HCT116 (cell line): ENCODE measurements at regions not wholly inside any gene's neighbourhood (a gene's known extent, or its start where the extent isn't known, plus 50 kb on each side); places are given as distances from the start of the nearest gene placed in this dataset.
"Not testable (repeated sequence)": the region's sequence is repeated elsewhere in the genome, so short reads cannot be mapped to it uniquely, and the experiment has no call there.

Source experiments
- ATAC-seq: fragments of 200-7000 bp; cut with Tn5 transposase; 2 replicates; pipeline ENCODE4 v1.9.1; 2020; ENCODE audit warnings: mild to moderate bottlenecking, moderate library complexity
- BruUV-seq: library from RNA; stranded (reverse); fragments of 400-500 nt; replicated peaks from 2 replicates; lab custom pipeline; 2021; lab: Mats Ljungman, UMichigan
- CTCF ChIA-PET: fragments of 300-600 bp; sonication (Branson Sonifier 250); formaldehyde crosslinking; loops from one replicate; lab custom pipeline; 2021; ENCODE audit warnings: antibody characterized with exemption; lab: Charles Lee
- POLR2A ChIA-PET: fragments of 300-600, 350-600 bp; sonication (Branson Sonifier 250); formaldehyde crosslinking; loops from one replicate; lab custom pipeline; 2021; ENCODE audit warnings: antibody characterized with exemption; lab: Charles Lee
- RAD21 ChIA-PET, 2 experiments: fragments of 300-600 bp; sonication (Branson Sonifier 250); formaldehyde crosslinking; loops; one replicate each; lab custom pipeline; 2023; ENCODE audit warnings: low total read pairs in 2 of 2; ENCODE audit not compliant: uncharacterized antibody in 2 of 2, unreplicated experiment in 2 of 2, low non-redundant PET in 1 of 2; lab: Charles Lee
- DNase-seq: peaks from one replicate; pipeline ENCODE4 v3.0.0-alpha.2; 2010; ENCODE audit warnings: low read depth, low spot score
- H2AFZ ChIP-seq: fragments of 200-600 bp; shearing (Covaris generic), sonication (generic); 2 replicates; pipeline ENCODE4 v1.6.1; 2017; ENCODE audit warnings: low read depth, mixed run types, mixed read lengths, antibody characterized with exemption, low read length; ENCODE audit not compliant: poor library complexity, severe bottlenecking
- H3K27ac ChIP-seq: 2 replicates; pipeline ENCODE4 v1.5.1; 2012; ENCODE audit warnings: low read depth, low read length
- H3K27me3 ChIP-seq: fragments of 200-600 bp; sonication (generic); 2 replicates; pipeline ENCODE4 v1.6.1; 2016; ENCODE audit warnings: mixed run types, low read length, mixed read lengths; ENCODE audit not compliant: insufficient read depth
- H3K36me3 ChIP-seq, 2 experiments: fragments of 200-500 bp in 1 of 2; fragments of 200-600 bp in 1 of 2; sonication (Bioruptor generic) in 1 of 2; sonication (generic) in 1 of 2; 2 replicates each; pipeline versions ENCODE4 v1.5.1 to v1.6.1; 2014 to 2016; ENCODE audit warnings: low read length in 2 of 2, inconsistent platforms in 1 of 2, mixed read lengths in 1 of 2, mixed run types in 1 of 2; ENCODE audit not compliant: insufficient read depth in 2 of 2, control insufficient read depth in 1 of 2
- H3K4me1 ChIP-seq, 2 experiments: fragments of 200-600 bp in 1 of 2; sonication (generic) in 1 of 2; 2 replicates each; pipeline versions ENCODE4 v1.5.1 to v1.6.1; 2012 to 2017; ENCODE audit warnings: low read length in 2 of 2, inconsistent platforms in 1 of 2, mild to moderate bottlenecking in 1 of 2, mixed read lengths in 1 of 2, mixed run types in 1 of 2, moderate library complexity in 1 of 2; ENCODE audit not compliant: insufficient read depth in 2 of 2, control insufficient read depth in 1 of 2
- H3K4me2 ChIP-seq: fragments of 200-600 bp; sonication (generic); 2 replicates; pipeline ENCODE4 v1.6.1; 2017; ENCODE audit warnings: mixed run types, low read length, mixed read lengths
- H3K4me3 ChIP-seq, 2 experiments: fragments of 200-600 bp in 1 of 2; sonication (generic) in 1 of 2; replicated peaks in 1 of 2; 2 replicates each; pipeline ENCODE4 v1.5.1; 2011 to 2016; ENCODE audit warnings: low read length in 2 of 2, control low read depth in 1 of 2, low read depth in 1 of 2, mild to moderate bottlenecking in 1 of 2, mixed read lengths in 1 of 2, mixed run types in 1 of 2
- H3K79me2 ChIP-seq: fragments of 200-600 bp; sonication (generic); 2 replicates; pipeline ENCODE4 v1.6.1; 2017; ENCODE audit warnings: mild to moderate bottlenecking, mixed run types, low read length, moderate library complexity, mixed read lengths; ENCODE audit not compliant: insufficient read depth
- H3K9ac ChIP-seq: fragments of 200-600 bp; sonication (generic); 2 replicates; pipeline ENCODE4 v1.6.1; 2016; ENCODE audit warnings: low read length, mixed read lengths
- H3K9me2 ChIP-seq: fragments of 200-600 bp; sonication (generic), shearing (Covaris generic); 2 replicates; pipeline ENCODE4 v1.6.1; 2017; ENCODE audit warnings: mixed run types, mild to moderate bottlenecking, moderate library complexity; ENCODE audit not compliant: insufficient read depth
- H3K9me3 ChIP-seq, 2 experiments: fragments of 200-500 bp in 1 of 2; fragments of 200-600 bp in 1 of 2; sonication (Bioruptor generic) in 1 of 2; sonication (generic) in 1 of 2; 2 replicates each; pipeline ENCODE4 v1.6.1; 2014 to 2017; ENCODE audit warnings: low read length in 2 of 2, mixed read lengths in 2 of 2, inconsistent platforms in 1 of 2, low read depth in 1 of 2, mild to moderate bottlenecking in 1 of 2, mixed run types in 1 of 2, moderate library complexity in 1 of 2; ENCODE audit not compliant: control insufficient read depth in 1 of 2, insufficient read depth in 1 of 2
- H4K20me1 ChIP-seq: fragments of 200-600 bp; sonication (generic), shearing (Covaris generic); 2 replicates; pipeline ENCODE4 v1.6.1; 2017; ENCODE audit warnings: mixed run types, mild to moderate bottlenecking, moderate library complexity; ENCODE audit not compliant: insufficient read depth
- CEBPB ChIP-seq: IDR thresholded peaks from 2 replicates; pipeline ENCODE4 v1.6.1; 2012; ENCODE audit warnings: low read depth
- EZH2 ChIP-seq: fragments of 200-600 bp; sonication (generic); IDR thresholded peaks from 2 replicates; pipeline ENCODE4 v1.6.1; 2017; ENCODE audit warnings: antibody characterized with exemption, mixed run types
- POLR2A ChIP-seq: IDR thresholded peaks from 2 replicates; pipeline ENCODE4 v1.7.0; 2011; ENCODE audit warnings: borderline replicate concordance; ENCODE audit not compliant: insufficient read depth, insufficient read length; ENCODE audit errors: extremely low read depth
- SIN3A ChIP-seq: IDR thresholded peaks from 2 replicates; pipeline ENCODE4 v1.6.1; 2012; ENCODE audit warnings: low read depth
- TCF7L2 ChIP-seq: IDR thresholded peaks from 2 replicates; pipeline ENCODE4 v1.7.0; 2011; ENCODE audit warnings: borderline replicate concordance, inconsistent platforms; ENCODE audit not compliant: insufficient read depth, insufficient read length; ENCODE audit errors: extremely low read depth
- intact Hi-C: fragments of 100-400 bp; cut with micrococcal nuclease; formaldehyde crosslinking; loops from 2 replicates; pipeline ENCODE4 v1.10.0; 2022

DNA sequence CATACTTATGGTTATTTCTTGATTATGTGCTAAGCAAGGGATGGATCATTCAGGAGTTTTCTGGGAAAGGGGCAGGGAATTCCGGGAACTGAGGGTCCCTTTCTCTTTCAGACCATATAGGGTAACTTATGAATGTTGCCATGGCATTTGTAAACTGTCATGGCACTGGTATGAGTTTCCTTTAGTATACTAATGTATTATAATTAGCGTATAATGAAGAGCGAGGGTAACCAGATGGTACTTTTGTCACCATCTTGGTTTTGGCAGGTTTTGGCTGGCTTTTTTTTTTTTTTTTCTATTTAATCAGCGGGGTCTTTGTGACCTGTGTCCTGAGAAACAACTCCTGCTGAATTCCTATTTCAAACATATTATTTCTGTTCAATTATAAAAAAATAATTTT lies 237.6 kb upstream of the PTER start:
- ChIA-PET POLR2A (no interaction called here), CTCF (no interaction called here), RAD21 (no interaction called here)
- no peak overlapping the region for H3K9ac ChIP-seq
- no peak for TF ChIP-seq SIN3A
- no peak for TF ChIP-seq EZH2
- no peak for TF ChIP-seq TCF7L2
- no peak for TF ChIP-seq CEBPB
- no peak for TF ChIP-seq POLR2A
- no TSS peak for BruUV-seq
- H3K36me3 ChIP-seq: no peaks in the 10 kb centered on the region
- no peaks in the 10 kb centered on the region for H4K20me1 ChIP-seq
- no peak overlapping the region for H3K4me3 ChIP-seq
- no peaks in the 10 kb centered on the region for H3K27me3 ChIP-seq
- no peaks in the 10 kb centered on the region for H3K4me1 ChIP-seq
- H2AFZ ChIP-seq: no peak overlapping the region
- H3K9me3 ChIP-seq: no peaks in the 10 kb centered on the region
- H3K4me2 ChIP-seq: no peak overlapping the region
- no peak for DNase-seq
- no peaks in the 10 kb centered on the region for H3K9me2 ChIP-seq
- no peaks in the 10 kb centered on the region for H3K79me2 ChIP-seq
- intact Hi-C loops: no loop called here
- no peak for ATAC-seq
- H3K27ac ChIP-seq: no peak overlapping the region

DNA sequence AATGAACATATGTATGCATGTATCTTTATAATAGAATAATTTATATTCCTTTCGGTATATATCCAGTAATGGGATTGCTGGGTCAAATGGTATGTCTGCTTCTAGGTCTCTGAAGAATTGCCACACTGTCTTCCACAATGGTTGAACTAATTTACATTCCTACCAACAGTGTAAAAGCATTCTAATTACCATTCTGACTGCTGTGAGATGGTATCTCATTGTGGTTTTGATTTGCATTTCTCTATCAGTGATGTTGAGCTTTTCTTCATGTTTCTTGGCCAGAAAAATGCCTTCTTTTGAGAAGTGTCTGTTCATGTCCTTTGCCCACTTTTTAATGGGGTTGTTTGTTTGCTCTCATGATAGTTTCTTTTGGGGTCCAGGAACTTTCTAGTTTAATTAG lies 213.2 kb upstream of the PTER start:
- H3K9ac ChIP-seq, intact Hi-C loops, ATAC-seq, DNase-seq, CTCF ChIA-PET, H3K9me3 ChIP-seq, BruUV-seq, H4K20me1 ChIP-seq, POLR2A ChIA-PET, H2AFZ ChIP-seq, H3K79me2 ChIP-seq, H3K27me3 ChIP-seq, H3K4me3 ChIP-seq, H3K36me3 ChIP-seq, H3K4me2 ChIP-seq, H3K9me2 ChIP-seq, H3K27ac ChIP-seq, H3K4me1 ChIP-seq, RAD21 ChIA-PET: not testable (repeated sequence)
